CD4-positive, alpha-beta T cell treated with Interleukin-4 for 1 hour (primary cell): ENCODE measurements at regions not wholly inside any gene's neighbourhood (a gene's known extent, or its start where the extent isn't known, plus 50 kb on each side); places are given as distances from the start of the nearest gene placed in this dataset.

ENCODE experiments used
- DNase-seq, 2 donors: peaks; one replicate each; pipeline ENCODE4 v3.0.0-alpha.2; 2020 to 2022

DNA sequence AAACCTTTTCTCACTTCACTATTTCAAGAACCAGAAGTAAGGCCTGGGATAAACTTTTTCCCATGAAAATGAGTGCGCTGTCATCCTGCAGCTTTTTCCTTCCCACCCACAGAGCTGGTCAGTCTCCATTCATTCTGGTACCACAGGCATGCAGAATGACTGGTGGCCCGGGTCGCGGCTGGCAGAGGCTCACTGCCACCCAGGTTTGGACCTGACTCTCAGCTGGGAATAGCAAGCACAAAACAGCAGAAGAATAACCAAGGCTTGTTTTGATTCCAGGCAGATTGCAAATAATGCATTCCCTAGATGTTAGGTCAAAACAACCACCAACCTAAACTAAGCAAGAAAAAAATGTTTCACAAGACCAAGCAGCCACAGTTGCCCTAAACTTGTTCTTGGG, 190.5 kb upstream of the NRP1 start:
- no peak for DNase-seq

GRCh38 chr10:33524041-33524440, 189.6 kb upstream of the NRP1 start:
- DNase-seq = no peak

DNA sequence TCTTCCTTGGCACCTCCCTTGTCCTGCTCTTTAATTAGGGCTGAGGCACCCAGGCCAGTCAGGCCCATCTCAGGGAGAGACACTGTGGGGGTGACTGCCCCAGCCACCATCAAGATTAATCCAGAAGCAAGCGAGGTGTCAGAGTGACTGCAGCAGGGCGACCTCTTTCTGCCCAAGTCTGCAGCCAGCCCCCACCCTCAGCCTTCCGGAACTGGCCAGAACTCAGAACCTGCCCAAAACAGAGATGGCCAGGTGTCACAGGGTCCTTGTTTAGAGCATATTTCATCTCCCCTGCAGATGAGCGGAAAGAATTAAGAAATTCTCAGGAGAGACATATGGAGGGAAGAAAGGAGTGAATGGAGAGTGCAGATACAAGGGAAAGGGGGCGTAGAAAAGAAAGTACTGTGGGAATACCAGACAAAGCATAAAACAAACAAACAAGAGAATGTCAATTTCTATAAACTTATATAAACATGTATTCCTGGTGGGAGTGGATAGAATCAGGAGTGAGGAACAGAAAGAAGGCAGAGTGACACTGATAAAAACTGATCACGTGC, 188.8 kb upstream of the NRP1 start:
- DNase-seq = no peak

GRCh38 chr10:33521904-33522303, 187.4 kb upstream of the NRP1 start:
- DNase-seq = no peak

- no peak for DNase-seq
Measured at GRCh38 chr10:33521062-33521461, 186.6 kb upstream of the NRP1 start.

DNA sequence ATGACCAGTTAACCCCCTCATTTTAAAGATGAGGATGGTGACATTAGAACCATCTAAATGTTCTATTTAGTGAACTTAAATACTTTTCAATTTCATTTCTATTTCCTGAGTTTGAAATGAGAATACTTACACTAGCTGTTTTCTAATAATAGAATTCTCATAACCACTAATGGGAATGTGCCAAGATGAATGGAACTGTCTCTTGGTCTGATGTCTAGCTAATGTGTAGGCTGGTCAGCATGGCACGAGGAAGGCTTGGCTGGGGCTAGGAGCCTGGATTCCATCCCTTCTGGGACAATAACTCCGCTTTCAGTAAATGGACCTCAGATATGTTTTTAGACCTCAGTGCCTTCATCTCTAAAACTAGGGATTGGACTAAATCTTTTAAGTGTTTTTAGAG, 185.8 kb upstream of the NRP1 start:
- no peak for DNase-seq

DNA sequence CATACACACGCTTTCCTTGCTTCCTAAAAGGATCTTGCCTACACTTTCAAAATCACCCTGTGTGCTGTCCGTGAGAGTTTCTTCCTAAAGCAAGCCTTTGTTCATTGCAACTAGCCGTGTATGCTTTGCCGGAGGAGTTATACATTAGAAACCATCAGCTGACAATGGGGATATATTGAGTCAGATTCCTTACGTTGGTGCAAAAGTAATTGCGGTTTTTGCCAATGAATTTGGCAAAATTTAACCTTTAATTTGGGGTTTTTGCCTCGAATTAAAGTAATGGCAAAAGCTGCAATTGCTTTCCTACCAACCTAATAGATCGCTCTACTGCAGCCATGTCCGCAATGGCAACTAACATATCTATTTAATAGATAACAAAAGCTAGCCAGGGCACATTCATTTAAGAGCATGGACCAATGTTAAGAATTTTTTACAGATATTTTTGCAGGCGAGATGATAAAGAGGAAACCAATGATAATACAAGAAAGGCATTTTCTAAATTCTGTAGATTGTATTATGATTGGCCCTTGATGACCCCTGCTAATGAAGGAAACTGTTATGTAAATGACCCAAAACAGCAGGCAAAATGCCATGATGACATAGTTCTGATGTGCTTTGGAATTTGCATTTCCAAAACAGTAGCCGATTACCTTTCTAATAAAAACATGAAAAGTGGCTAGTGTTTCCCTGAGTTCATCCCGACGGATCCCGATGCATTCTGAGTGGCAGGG, 184.8 kb upstream of the NRP1 start:
- no peak for DNase-seq

- no peak for DNase-seq
Measured at GRCh38 chr10:33510206-33510605, 175.7 kb upstream of the NRP1 start.

- DNase-seq = peak; percentile 18 to 60
Measured at GRCh38 chr10:33509231-33509831, 174.9 kb upstream of the NRP1 start.

- no peak for DNase-seq
Measured at GRCh38 chr10:33507662-33508425, 173.4 kb upstream of the NRP1 start.

- peak in 1 of 2 donors; percentile 4 for DNase-seq
Measured at GRCh38 chr10:33506838-33507661, 172.6 kb upstream of the NRP1 start.

DNA sequence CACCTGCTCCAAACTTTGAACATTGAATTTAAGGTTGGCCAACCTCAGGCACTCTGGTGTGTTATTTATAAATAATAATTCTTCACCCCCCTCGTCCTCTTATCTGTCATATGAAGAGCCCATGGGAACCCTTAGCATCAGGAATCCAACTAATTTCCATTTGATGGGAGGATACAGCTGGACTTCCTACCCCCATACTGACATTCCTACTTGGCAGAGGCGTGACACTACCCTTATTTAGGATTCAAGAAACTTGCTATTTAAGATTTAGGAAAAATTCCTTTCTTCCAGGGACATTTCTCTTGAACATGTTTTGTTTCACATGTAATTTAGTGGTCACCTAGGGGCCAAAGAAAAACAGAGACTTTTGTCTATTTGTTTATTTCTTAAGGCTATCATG, 171.9 kb upstream of the NRP1 start:
- DNase-seq = no peak

DNA sequence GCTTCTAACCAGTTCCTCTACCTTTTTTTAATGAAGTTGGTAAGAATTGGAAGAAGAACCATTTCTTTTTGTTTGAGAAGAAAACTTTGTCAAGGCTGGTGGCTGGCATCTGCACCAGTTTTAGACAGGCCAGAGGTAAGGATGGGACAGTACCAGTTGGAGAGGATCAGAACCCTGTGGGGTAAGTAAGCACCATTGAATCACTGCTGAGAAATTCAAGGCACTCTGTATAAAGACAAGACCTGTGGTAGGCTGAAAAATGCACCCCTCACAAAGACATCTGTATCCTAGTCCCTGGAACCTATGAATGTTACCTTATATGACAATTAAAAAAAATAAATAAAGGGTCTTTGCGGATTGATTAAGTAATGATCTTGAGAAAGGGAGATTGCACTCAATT, 166.7 kb upstream of the NRP1 start:
- no peak for DNase-seq

- DNase-seq = no peak
Measured at GRCh38 chr10:33498391-33498891, 164.0 kb upstream of the NRP1 start.

DNA sequence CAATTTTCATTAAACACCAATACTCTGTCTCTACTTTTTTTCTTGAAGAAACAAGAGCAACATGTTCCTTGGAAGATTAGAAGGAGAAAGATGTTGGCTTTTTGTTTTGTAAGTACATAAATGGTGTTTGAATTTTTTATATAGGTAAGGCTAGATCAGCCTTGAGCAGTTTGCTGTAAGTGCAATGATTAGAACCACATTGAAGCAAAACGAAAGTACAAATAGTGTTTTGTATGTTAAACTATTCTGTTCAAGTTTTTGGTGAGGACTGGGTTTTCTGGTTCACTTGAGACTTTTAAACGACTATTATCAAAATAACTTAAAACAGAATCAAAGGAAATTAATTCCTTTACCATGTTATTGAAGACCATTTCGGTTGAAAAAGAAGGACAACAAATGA, 162.9 kb upstream of the NRP1 start:
- DNase-seq = no peak

DNA sequence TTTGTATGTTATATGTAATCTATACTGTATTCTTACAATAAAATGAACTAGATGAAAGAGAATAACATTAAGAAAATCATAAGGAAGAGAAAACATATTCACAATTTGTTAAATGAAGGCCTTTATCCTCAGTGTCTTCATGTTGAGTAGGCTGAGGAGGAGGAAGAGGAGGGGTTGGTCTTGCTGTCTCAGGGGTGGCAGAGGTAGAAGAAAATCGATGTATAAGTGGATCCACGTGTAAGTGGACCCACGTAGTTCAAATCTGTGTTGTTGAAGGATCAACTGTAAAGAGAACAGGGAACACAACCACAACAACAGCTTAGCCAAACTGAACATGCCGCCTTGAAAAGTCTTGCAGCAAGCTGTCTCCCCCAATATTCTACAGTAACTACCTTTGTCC, 161.6 kb upstream of the NRP1 start:
- DNase-seq = no peak

- no peak for DNase-seq
Measured at GRCh38 chr10:33494694-33495265, 160.3 kb upstream of the NRP1 start.

- DNase-seq = no peak
Measured at GRCh38 chr10:33493978-33494377, 159.5 kb upstream of the NRP1 start.

GRCh38 chr10:33493497-33493896, 159.0 kb upstream of the NRP1 start:
- no peak for DNase-seq

GRCh38 chr10:33492701-33493345, 158.4 kb upstream of the NRP1 start:
- DNase-seq = no peak

GRCh38 chr10:33489501-33490176, 155.2 kb upstream of the NRP1 start:
- no peak for DNase-seq
